ENCODE measurements at regions not wholly inside any gene's neighbourhood (a gene's known extent, or its start where the extent isn't known, plus 50 kb on each side); places are given as distances from the start of the nearest gene placed in this dataset.

DNA sequence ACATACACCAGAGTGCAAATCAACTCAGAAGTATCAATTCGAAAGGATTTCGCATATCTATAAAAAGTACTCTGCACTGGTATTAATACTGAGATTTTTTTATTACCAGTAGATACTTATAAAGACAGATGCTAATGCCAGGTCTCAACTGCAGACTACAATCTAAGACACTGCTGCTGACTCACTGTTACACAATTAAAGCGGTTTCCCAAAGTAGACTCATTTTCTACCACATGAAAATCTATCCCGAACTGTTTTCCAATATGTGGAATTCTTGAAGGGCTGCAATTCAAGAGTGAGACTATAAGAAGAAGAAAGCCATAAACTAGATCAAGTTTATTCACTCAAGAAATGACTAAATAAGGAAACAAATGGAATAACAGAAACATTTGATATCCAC is 57.2 kb upstream of the ARHGAP32 start (continued):
- TF ChIP-seq, protein P1, sequence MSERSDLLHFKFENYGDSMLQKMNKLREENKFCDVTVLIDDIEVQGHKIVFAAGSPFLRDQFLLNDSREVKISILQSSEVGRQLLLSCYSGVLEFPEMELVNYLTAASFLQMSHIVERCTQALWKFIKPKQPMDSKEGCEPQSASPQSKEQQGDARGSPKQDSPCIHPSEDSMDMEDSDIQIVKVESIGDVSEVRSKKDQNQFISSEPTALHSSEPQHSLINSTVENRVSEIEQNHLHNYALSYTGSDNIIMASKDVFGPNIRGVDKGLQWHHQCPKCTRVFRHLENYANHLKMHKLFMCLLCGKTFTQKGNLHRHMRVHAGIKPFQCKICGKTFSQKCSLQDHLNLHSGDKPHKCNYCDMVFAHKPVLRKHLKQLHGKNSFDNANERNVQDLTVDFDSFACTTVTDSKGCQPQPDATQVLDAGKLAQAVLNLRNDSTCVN (CRISPR knock-in tag; IDR thresholded peaks at IDR 0.05; ENCODE audit: borderline replicate concordance), result no peak
- TF ChIP-seq SKI (IDR thresholded peaks at IDR 0.05; ENCODE audit: partially characterized antibody), result no peak
- TF ChIP-seq, protein P2, sequence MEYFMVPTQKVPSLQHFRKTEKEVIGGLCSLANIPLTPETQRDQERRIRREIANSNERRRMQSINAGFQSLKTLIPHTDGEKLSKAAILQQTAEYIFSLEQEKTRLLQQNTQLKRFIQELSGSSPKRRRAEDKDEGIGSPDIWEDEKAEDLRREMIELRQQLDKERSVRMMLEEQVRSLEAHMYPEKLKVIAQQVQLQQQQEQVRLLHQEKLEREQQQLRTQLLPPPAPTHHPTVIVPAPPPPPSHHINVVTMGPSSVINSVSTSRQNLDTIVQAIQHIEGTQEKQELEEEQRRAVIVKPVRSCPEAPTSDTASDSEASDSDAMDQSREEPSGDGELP (IDR thresholded peaks at IDR 0.05; ENCODE audit: borderline replicate concordance, low read depth), result no peak
- TF ChIP-seq, protein P3, sequence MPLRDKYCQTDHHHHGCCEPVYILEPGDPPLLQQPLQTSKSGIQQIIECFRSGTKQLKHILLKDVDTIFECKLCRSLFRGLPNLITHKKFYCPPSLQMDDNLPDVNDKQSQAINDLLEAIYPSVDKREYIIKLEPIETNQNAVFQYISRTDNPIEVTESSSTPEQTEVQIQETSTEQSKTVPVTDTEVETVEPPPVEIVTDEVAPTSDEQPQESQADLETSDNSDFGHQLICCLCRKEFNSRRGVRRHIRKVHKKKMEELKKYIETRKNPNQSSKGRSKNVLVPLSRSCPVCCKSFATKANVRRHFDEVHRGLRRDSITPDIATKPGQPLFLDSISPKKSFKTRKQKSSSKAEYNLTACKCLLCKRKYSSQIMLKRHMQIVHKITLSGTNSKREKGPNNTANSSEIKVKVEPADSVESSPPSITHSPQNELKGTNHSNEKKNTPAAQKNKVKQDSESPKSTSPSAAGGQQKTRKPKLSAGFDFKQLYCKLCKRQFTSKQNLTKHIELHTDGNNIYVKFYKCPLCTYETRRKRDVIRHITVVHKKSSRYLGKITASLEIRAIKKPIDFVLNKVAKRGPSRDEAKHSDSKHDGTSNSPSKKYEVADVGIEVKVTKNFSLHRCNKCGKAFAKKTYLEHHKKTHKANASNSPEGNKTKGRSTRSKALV (CRISPR knock-in tag; IDR thresholded peaks at IDR 0.05), result no peak

DNA sequence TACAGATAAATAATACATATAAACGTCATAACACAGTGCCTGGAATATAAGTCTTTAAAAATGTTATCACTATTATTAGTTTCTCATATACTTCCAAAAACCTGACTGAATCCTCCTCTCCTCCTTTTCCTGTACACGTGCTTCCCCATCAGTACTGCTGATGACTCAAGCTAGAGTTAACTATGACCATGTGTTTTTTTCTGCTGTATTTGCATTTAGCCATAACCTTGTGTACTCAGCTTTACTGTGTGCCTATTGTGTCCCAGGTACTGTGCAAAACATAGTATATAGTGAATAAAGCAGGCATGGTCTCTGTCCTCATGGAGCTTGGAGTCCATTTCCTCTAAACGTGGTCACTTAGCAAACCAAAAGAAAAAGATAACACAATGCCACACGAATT is 56.5 kb upstream of the ARHGAP32 start:
- peaks cover 48% of the 10 kb centered on the region for H3K79me2 ChIP-seq (ENCODE audit: insufficient read depth, low read length)
- WGBS (ENCODE audit: low lambda C conversion rate), result 63% methylated on average over 4 of the region's 4 CpGs
- POLR2A ChIA-PET, result no interaction called here
- TF ChIP-seq ZFP41 (CRISPR knock-in tag; IDR thresholded peaks at IDR 0.05; ENCODE audit: borderline replicate concordance), result no peak
- no peak for TF ChIP-seq CHD4 (IDR thresholded peaks at IDR 0.05; ENCODE audit: borderline replicate concordance, low read length)
- TF ChIP-seq ZNF260 (CRISPR knock-in tag; IDR thresholded peaks at IDR 0.05; ENCODE audit: borderline replicate concordance, low read depth), result no peak
- no peak for TF ChIP-seq PRPF4 (IDR thresholded peaks at IDR 0.05; ENCODE audit: low read depth, low read length, poor library complexity, severe bottlenecking)
- TF ChIP-seq ZNF326 (CRISPR knock-in tag; IDR thresholded peaks at IDR 0.05; ENCODE audit: borderline replicate concordance), result no peak
- TF ChIP-seq SRSF9 (IDR thresholded peaks at IDR 0.05; ENCODE audit: borderline replicate concordance, insufficient read depth, low read depth, low read length, poor library complexity, severe bottlenecking), result no peak
- TF ChIP-seq ZNF17 (CRISPR knock-in tag; IDR thresholded peaks at IDR 0.05), result no peak
- 0 out of 2 replicates have a peak, but pooled peaks have one; percentile 22 for TF ChIP-seq ZNF792 (CRISPR knock-in tag; IDR thresholded peaks at IDR 0.05)
- TF ChIP-seq ZNF746 (CRISPR knock-in tag; IDR thresholded peaks at IDR 0.05), result no peak
- TF ChIP-seq SMYD3 (CRISPR knock-in tag; IDR thresholded peaks at IDR 0.05), result no peak
- no peak for TF ChIP-seq RAD21 (CRISPR knock-in tag; IDR thresholded peaks at IDR 0.05)
- TF ChIP-seq JUNB (CRISPR knock-in tag; IDR thresholded peaks at IDR 0.05; ENCODE audit: borderline replicate concordance), result peak; percentile 61; the same call in 1 of the 2 replicates
- no peak for TF ChIP-seq ZBTB1 (CRISPR knock-in tag; IDR thresholded peaks at IDR 0.05; ENCODE audit: borderline replicate concordance)
- no peak for TF ChIP-seq ZMYM3 (CRISPR knock-in tag; IDR thresholded peaks at IDR 0.05)
- TF ChIP-seq ZNF543 (CRISPR knock-in tag; IDR thresholded peaks at IDR 0.05), result no peak
- no peak for TF ChIP-seq NCOR1 (IDR thresholded peaks at IDR 0.05; ENCODE audit: borderline replicate concordance, low read length)
- no peak for TF ChIP-seq NFIC (IDR thresholded peaks at IDR 0.05; ENCODE audit: low read length)
- TF ChIP-seq NBN (conservative IDR thresholded peaks at IDR 0.05), result no peak
- peak; percentile 30; the same call in 1 of the 2 replicates for TF ChIP-seq HDAC2 (CRISPR knock-in tag; IDR thresholded peaks at IDR 0.05)

More for the DNA sequence above, 56.5 kb upstream of the ARHGAP32 start:
- in situ Hi-C loops (cut with HindIII; ENCODE audit: extremely low pct_ligation_motif_present, low pct_unique_long_range_greater_than_20kb) (no loop called here), intact Hi-C loops (cut with micrococcal nuclease; ENCODE audit: unreplicated experiment) (no loop called here)
- Histone ChIP-seq H3K4me1 (ENCODE audit: insufficient read depth, low read length) (peaks cover 44% of the 10 kb centered on the region), H4K20me1 (ENCODE audit: insufficient read depth, low read length) (no peaks in the 10 kb centered on the region), H3K9me3 (ENCODE audit: low read length) (0 out of 2 replicates have a peak, but pooled peaks cover 4% of the 10 kb centered on the region), H3K4me2 (ENCODE audit: low read depth, low read length) (no peak overlapping the region; the same call in 1 of the 2 replicates), H3K27me3 (ENCODE audit: control insufficient read depth in 1 of 2, insufficient read depth in 2 of 2, low read length in 2 of 2) (no peaks in the 10 kb centered on the region), H3K9ac (ENCODE audit: insufficient read depth, low read depth, low read length) (no peak overlapping the region), H3K27ac (ENCODE audit: extremely low read length, insufficient read depth, low read length) (peak overlapping the region; percentile 32), H3K4me3 (replicated peaks in 1 of 3; ENCODE audit: insufficient read depth in 1 of 3, low read depth in 2 of 3, low read length in 3 of 3) (no peak overlapping the region), H3K36me3 (replicated peaks in 1 of 2; ENCODE audit: control insufficient read depth in 1 of 2, insufficient read depth in 2 of 2, low read length in 2 of 2) (no peaks in the 10 kb centered on the region), H2AFZ (ENCODE audit: low read length) (no peak overlapping the region)
- CTCF ChIA-PET (ENCODE audit: low intra/inter-chr PET ratio, low total read pairs), result no interaction called here
- FAIRE-seq, result peak; percentile 18
- DNase-seq (ENCODE audit: low spot score), result peak; percentile 77
- ATAC-seq, result peak; percentile 91
- no TSS peak for BruUV-seq (replicated peaks)

Data from HepG2 (cell line).